H9 (cell line): ENCODE measurements at regions not wholly inside any gene's neighbourhood (a gene's known extent, or its start where the extent isn't known, plus 50 kb on each side); places are given as distances from the start of the nearest gene placed in this dataset.

Experiments
- DNase-seq: peaks from one replicate; pipeline ENCODE4 v3.0.0-alpha.2; 2017
- H2AFZ ChIP-seq: one replicate; pipeline ENCODE4 v1.6.1; 2013; ENCODE audit warnings: mild to moderate bottlenecking, low read length, control low read depth, moderate library complexity
- H2AK5ac ChIP-seq: 2 replicates; pipeline ENCODE4 v1.6.1; 2013; ENCODE audit warnings: low read length, control low read depth, mixed read lengths; ENCODE audit not compliant: insufficient read length
- H2BK120ac ChIP-seq: one replicate; pipeline ENCODE4 v1.6.1; 2013; ENCODE audit warnings: low read depth, mild to moderate bottlenecking, low read length, control low read depth, inconsistent platforms; ENCODE audit not compliant: poor library complexity, severe bottlenecking
- H2BK12ac ChIP-seq: 2 replicates; pipeline ENCODE4 v1.6.1; 2013; ENCODE audit warnings: low read length, control low read depth, mixed read lengths, low read depth; ENCODE audit not compliant: insufficient read length
- H2BK15ac ChIP-seq: 2 replicates; pipeline ENCODE4 v1.6.1; 2013; ENCODE audit warnings: low read depth, low read length, control low read depth
- H2BK20ac ChIP-seq: one replicate; pipeline ENCODE4 v1.6.1; 2013; ENCODE audit warnings: low read depth, mild to moderate bottlenecking, low read length, control low read depth, inconsistent platforms; ENCODE audit not compliant: poor library complexity, severe bottlenecking
- H2BK5ac ChIP-seq: 2 replicates; pipeline ENCODE4 v1.6.1; 2013; ENCODE audit warnings: low read length, control low read depth, mixed read lengths; ENCODE audit not compliant: insufficient read length
- H3K14ac ChIP-seq: 2 replicates; pipeline ENCODE4 v1.6.1; 2013; ENCODE audit warnings: low read length, control low read depth; ENCODE audit not compliant: insufficient read depth
- H3K18ac ChIP-seq: 2 replicates; pipeline ENCODE4 v1.6.1; 2013; ENCODE audit warnings: low read depth, mild to moderate bottlenecking, mixed read lengths, low read length, control low read depth; ENCODE audit not compliant: insufficient read length
- H3K23ac ChIP-seq: 2 replicates; pipeline ENCODE4 v1.6.1; 2013; ENCODE audit warnings: low read length, control low read depth, mixed read lengths, low read depth; ENCODE audit not compliant: insufficient read length
- H3K23me2 ChIP-seq: 2 replicates; pipeline ENCODE4 v1.6.1; 2013; ENCODE audit warnings: low read depth, mild to moderate bottlenecking, mixed read lengths, low read length, control low read depth; ENCODE audit not compliant: insufficient read length, poor library complexity, severe bottlenecking
- H3K27ac ChIP-seq: 2 replicates; pipeline ENCODE4 v1.5.1; 2013; ENCODE audit warnings: low read length, control low read depth, mixed read lengths, low read depth; ENCODE audit not compliant: insufficient read length
- H3K27me3 ChIP-seq: 2 replicates; pipeline ENCODE4 v1.6.1; 2013; ENCODE audit warnings: low read length, control low read depth, inconsistent platforms; ENCODE audit not compliant: insufficient read depth
- H3K4ac ChIP-seq: 2 replicates; pipeline ENCODE4 v1.6.1; 2013; ENCODE audit warnings: low read depth, mild to moderate bottlenecking, control low read depth, inconsistent platforms, low read length, moderate library complexity
- H3K4me1 ChIP-seq: 2 replicates; pipeline ENCODE4 v1.6.1; 2013; ENCODE audit warnings: low read length, control low read depth, inconsistent platforms; ENCODE audit not compliant: insufficient read depth
- H3K4me2 ChIP-seq: 2 replicates; pipeline ENCODE4 v1.6.1; 2013; ENCODE audit warnings: low read length, control low read depth, mixed read lengths; ENCODE audit not compliant: insufficient read length, insufficient read depth
- H3K56ac ChIP-seq: 2 replicates; pipeline ENCODE4 v1.6.1; 2013; ENCODE audit warnings: low read depth, mild to moderate bottlenecking, mixed read lengths, low read length, control low read depth; ENCODE audit not compliant: insufficient read length
- H3K79me1 ChIP-seq: 2 replicates; pipeline ENCODE4 v1.6.1; 2013; ENCODE audit warnings: low read depth, mild to moderate bottlenecking, moderate library complexity, low read length, control low read depth, inconsistent platforms; ENCODE audit not compliant: insufficient read depth, poor library complexity, severe bottlenecking
- H3K79me2 ChIP-seq: 2 replicates; pipeline ENCODE4 v1.6.1; 2013; ENCODE audit warnings: low read length, control low read depth, inconsistent platforms; ENCODE audit not compliant: insufficient read depth
- H3K9ac ChIP-seq: 2 replicates; pipeline ENCODE4 v1.6.1; 2013; ENCODE audit warnings: low read length, control low read depth, mixed read lengths; ENCODE audit not compliant: insufficient read length; ENCODE audit errors: extremely low read depth
- H3K9me3 ChIP-seq: one replicate; pipeline ENCODE4 v1.6.1; 2013; ENCODE audit warnings: low read depth, low read length, inconsistent platforms; ENCODE audit not compliant: control insufficient read depth
- H3T11ph ChIP-seq: one replicate; pipeline ENCODE4 v1.6.1; 2013; ENCODE audit warnings: mild to moderate bottlenecking, low read length, control low read depth, inconsistent platforms
- H4K20me1 ChIP-seq: one replicate; pipeline ENCODE4 v1.6.1; 2013; ENCODE audit not compliant: control insufficient read depth, insufficient read length, insufficient read depth
- H4K5ac ChIP-seq: 2 replicates; pipeline ENCODE4 v1.6.1; 2013; ENCODE audit warnings: low read depth, mild to moderate bottlenecking, mixed read lengths, low read length, control low read depth; ENCODE audit not compliant: insufficient read length
- H4K8ac ChIP-seq: replicated peaks from 2 replicates; pipeline ENCODE4 v1.6.1; 2013; ENCODE audit warnings: low read length, control low read depth, mixed read lengths, low read depth; ENCODE audit not compliant: insufficient read length
- H4K91ac ChIP-seq: 2 replicates; pipeline ENCODE4 v1.6.1; 2013; ENCODE audit warnings: low read depth, mild to moderate bottlenecking, moderate library complexity, mixed read lengths, low read length, control low read depth; ENCODE audit not compliant: insufficient read length
- H3K27ac Mint-ChIP-seq, 3 experiments: 2 replicates in 2 of 3; 3 replicates in 1 of 3; pipeline ENCODE4 v1.8.0; 2020 to 2021; ENCODE audit warnings: mixed read lengths in 3 of 3, mild to moderate bottlenecking in 1 of 3, moderate library complexity in 1 of 3
- H3K27me3 Mint-ChIP-seq: 2 replicates; pipeline ENCODE4 v1.8.0; 2021; ENCODE audit warnings: low read depth, mild to moderate bottlenecking, moderate library complexity, mixed read lengths
- H3K36me3 Mint-ChIP-seq, 3 experiments: 2 replicates in 2 of 3; 3 replicates in 1 of 3; pipeline ENCODE4 v1.8.0; 2020 to 2021; ENCODE audit warnings: low read depth in 3 of 3, mixed read lengths in 3 of 3; ENCODE audit not compliant: insufficient read depth in 1 of 3
- H3K4me1 Mint-ChIP-seq, 2 experiments: 2 replicates each; pipeline ENCODE4 v1.8.0; 2020; ENCODE audit warnings: mixed read lengths in 2 of 2
- H3K4me3 Mint-ChIP-seq, 2 experiments: 2 replicates in 1 of 2; 3 replicates in 1 of 2; pipeline ENCODE4 v1.8.0; 2020 to 2021; ENCODE audit warnings: mild to moderate bottlenecking in 2 of 2, mixed read lengths in 2 of 2, moderate library complexity in 1 of 2
- H3K9me3 Mint-ChIP-seq, 2 experiments: 2 replicates in 1 of 2; 3 replicates in 1 of 2; pipeline ENCODE4 v1.8.0; 2020; ENCODE audit warnings: mild to moderate bottlenecking in 2 of 2, mixed read lengths in 2 of 2, moderate library complexity in 1 of 2
- WGBS: extraction: QIAGEN DNeasy Blood & Tissue Kit; methylation state at CpG from one replicate; pipeline ENCODE4 v1.1.7; 2013; ENCODE audit warnings: missing lambda C conversion rate, low lambda C conversion rate, mixed read lengths; ENCODE audit not compliant: insufficient read length; ENCODE audit errors: extremely low coverage; 5-methylcytosine and 5-hydroxymethylcytosine counted together
- TF ChIP-seq, protein P1 (sequence below): fragments of 200-600 bp; sonication (generic); conservative IDR thresholded peaks from 3 replicates; pipeline ENCODE4 v1.8.0; 2021; ENCODE audit warnings: antibody characterized with exemption, mild to moderate bottlenecking

DNA sequence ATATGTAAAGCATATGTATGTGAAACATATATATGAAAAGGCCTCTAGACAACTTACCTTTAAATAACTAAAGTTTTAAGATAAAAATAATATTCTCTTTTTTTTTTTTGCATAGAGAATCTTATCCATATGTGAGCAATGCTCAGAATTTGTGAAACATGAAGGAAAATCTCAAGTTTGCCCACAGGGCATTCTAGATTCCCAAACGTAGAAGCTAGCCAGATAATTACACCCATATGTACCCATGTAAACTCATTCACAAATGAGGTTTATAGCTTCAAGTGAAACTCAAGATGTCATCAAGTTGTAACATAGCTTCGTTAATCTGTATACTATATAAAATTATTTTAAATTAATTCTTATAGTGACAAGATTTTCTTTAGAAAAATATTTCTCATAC is 537.3 kb upstream of the NR2F2 start:
- no peak overlapping the region for H4K8ac ChIP-seq
- H2BK5ac ChIP-seq, result no peak overlapping the region
- no CpG with 5 or more reads among the region's 2 CpGs for WGBS
- Mint-ChIP-seq H3K36me3 (no peaks in the 10 kb centered on the region), H3K9me3 (no peaks in the 10 kb centered on the region), H3K4me1 (no peaks in the 10 kb centered on the region), H3K27ac (no peak overlapping the region), H3K27me3 (peaks cover 2% of the 10 kb centered on the region), H3K4me3 (no peak overlapping the region)
- no peaks in the 10 kb centered on the region for H3K27me3 ChIP-seq
- no peak overlapping the region for H2BK120ac ChIP-seq
- no peak overlapping the region for H2BK12ac ChIP-seq
- H2BK15ac ChIP-seq, result no peak overlapping the region
- no peak overlapping the region for H3K56ac ChIP-seq
- no peak overlapping the region for H2BK20ac ChIP-seq
- no peak overlapping the region for H3K18ac ChIP-seq
- no peak overlapping the region for H3K14ac ChIP-seq
- TF ChIP-seq, protein P1, sequence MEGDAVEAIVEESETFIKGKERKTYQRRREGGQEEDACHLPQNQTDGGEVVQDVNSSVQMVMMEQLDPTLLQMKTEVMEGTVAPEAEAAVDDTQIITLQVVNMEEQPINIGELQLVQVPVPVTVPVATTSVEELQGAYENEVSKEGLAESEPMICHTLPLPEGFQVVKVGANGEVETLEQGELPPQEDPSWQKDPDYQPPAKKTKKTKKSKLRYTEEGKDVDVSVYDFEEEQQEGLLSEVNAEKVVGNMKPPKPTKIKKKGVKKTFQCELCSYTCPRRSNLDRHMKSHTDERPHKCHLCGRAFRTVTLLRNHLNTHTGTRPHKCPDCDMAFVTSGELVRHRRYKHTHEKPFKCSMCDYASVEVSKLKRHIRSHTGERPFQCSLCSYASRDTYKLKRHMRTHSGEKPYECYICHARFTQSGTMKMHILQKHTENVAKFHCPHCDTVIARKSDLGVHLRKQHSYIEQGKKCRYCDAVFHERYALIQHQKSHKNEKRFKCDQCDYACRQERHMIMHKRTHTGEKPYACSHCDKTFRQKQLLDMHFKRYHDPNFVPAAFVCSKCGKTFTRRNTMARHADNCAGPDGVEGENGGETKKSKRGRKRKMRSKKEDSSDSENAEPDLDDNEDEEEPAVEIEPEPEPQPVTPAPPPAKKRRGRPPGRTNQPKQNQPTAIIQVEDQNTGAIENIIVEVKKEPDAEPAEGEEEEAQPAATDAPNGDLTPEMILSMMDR, result no peak
- H3K4me1 ChIP-seq, result no peaks in the 10 kb centered on the region
- no peak for DNase-seq
- no peak overlapping the region for H4K5ac ChIP-seq
- H3K27ac ChIP-seq, result no peak overlapping the region
- H2AK5ac ChIP-seq, result no peak overlapping the region
- H2AFZ ChIP-seq, result no peak overlapping the region
- no peak overlapping the region for H4K91ac ChIP-seq
- H3K23ac ChIP-seq, result no peak overlapping the region
- H3K23me2 ChIP-seq, result no peaks in the 10 kb centered on the region
- H3K4me2 ChIP-seq, result no peak overlapping the region
- H3T11ph ChIP-seq, result no peak overlapping the region
- no peak overlapping the region for H3K9ac ChIP-seq
- H3K79me2 ChIP-seq, result no peaks in the 10 kb centered on the region
- no peaks in the 10 kb centered on the region for H3K9me3 ChIP-seq
- H3K4ac ChIP-seq, result no peak overlapping the region
- no peaks in the 10 kb centered on the region for H4K20me1 ChIP-seq
- H3K79me1 ChIP-seq, result no peaks in the 10 kb centered on the region
